GM19452 (cell line): ENCODE measurements at regions not wholly inside any gene's neighbourhood (a gene's known extent, or its start where the extent isn't known, plus 50 kb on each side); places are given as distances from the start of the nearest gene placed in this dataset.
"Not testable (repeated sequence)": the region's sequence is repeated elsewhere in the genome, so short reads cannot be mapped to it uniquely, and the experiment has no call there.

Experiments
- ATAC-seq: cut with Tn5 transposase; IDR thresholded peaks from one replicate; pipeline ENCODE4 v1.9.1; 2021; ENCODE audit not compliant: unreplicated experiment

- no peak for ATAC-seq
Measured at GRCh38 chr3:28028554-28028953, 212.9 kb upstream of the CMC1 start.

- no peak for ATAC-seq
Measured at GRCh38 chr3:28033059-28033784, 208.2 kb upstream of the CMC1 start.

- no peak for ATAC-seq
Measured at GRCh38 chr3:28036599-28037575, 204.5 kb upstream of the CMC1 start.

- peak; percentile 53 for ATAC-seq
Measured at GRCh38 chr3:28039234-28039633, 202.2 kb upstream of the CMC1 start.

- ATAC-seq = no peak
Measured at GRCh38 chr3:28039829-28040228, 201.6 kb upstream of the CMC1 start.

GRCh38 chr3:28042095-28042635 is 199.3 kb upstream of the CMC1 start:
- no peak for ATAC-seq

GRCh38 chr3:28042707-28043106 is 198.7 kb upstream of the CMC1 start:
- no peak for ATAC-seq

- ATAC-seq = no peak
Measured at GRCh38 chr3:28050120-28050519, 191.3 kb upstream of the CMC1 start.

GRCh38 chr3:28050885-28051284 is 190.5 kb upstream of the CMC1 start:
- ATAC-seq = no peak

- ATAC-seq = no peak
Measured at GRCh38 chr3:28053759-28054158, 187.7 kb upstream of the CMC1 start.

- no peak for ATAC-seq
Measured at GRCh38 chr3:28056806-28057205, 184.6 kb upstream of the CMC1 start.

- ATAC-seq = no peak
Measured at GRCh38 chr3:28057539-28057938, 183.9 kb upstream of the CMC1 start.

GRCh38 chr3:28059199-28059598 is 182.2 kb upstream of the CMC1 start:
- ATAC-seq = not testable (repeated sequence)

- no peak for ATAC-seq
Measured at GRCh38 chr3:28066020-28066419, 175.4 kb upstream of the CMC1 start.

- ATAC-seq = no peak
Measured at GRCh38 chr3:28067014-28067413, 174.4 kb upstream of the CMC1 start.

GRCh38 chr3:28068342-28068741 is 173.1 kb upstream of the CMC1 start:
- no peak for ATAC-seq

- no peak for ATAC-seq
Measured at GRCh38 chr3:28069438-28069837, 172.0 kb upstream of the CMC1 start.

GRCh38 chr3:28076246-28076645 is 165.2 kb upstream of the CMC1 start:
- no peak for ATAC-seq

- no peak for ATAC-seq
Measured at GRCh38 chr3:28077572-28077971, 163.8 kb upstream of the CMC1 start.

GRCh38 chr3:28078536-28078935 is 162.9 kb upstream of the CMC1 start:
- no peak for ATAC-seq

- ATAC-seq = no peak
Measured at GRCh38 chr3:28080716-28081115, 160.7 kb upstream of the CMC1 start.

- peak; percentile 54 for ATAC-seq
Measured at GRCh38 chr3:28081533-28081947, 159.9 kb upstream of the CMC1 start.
